M059J (cell line): ENCODE measurements at regions not wholly inside any gene's neighbourhood (a gene's known extent, or its start where the extent isn't known, plus 50 kb on each side); places are given as distances from the start of the nearest gene placed in this dataset.
"Not testable (repeated sequence)": the region's sequence is repeated elsewhere in the genome, so short reads cannot be mapped to it uniquely, and the experiment has no call there.

ENCODE experiments used
- DNase-seq: peaks from one replicate; pipeline ENCODE4 v3.0.0-alpha.2; 2012; ENCODE audit warnings: low read depth

GRCh38 chr5:98200726-98201541 lies 572.5 kb upstream of the RGMB start:
- DNase-seq: peak; percentile 12

- no peak for DNase-seq
Observed at GRCh38 chr5:98204798-98205197, 568.7 kb upstream of the RGMB start.

GRCh38 chr5:98205691-98206461 lies 567.6 kb upstream of the RGMB start:
- DNase-seq: peak; percentile 32

GRCh38 chr5:98206566-98206965 lies 566.9 kb upstream of the RGMB start:
- no peak for DNase-seq

- DNase-seq: no peak
Observed at GRCh38 chr5:98209418-98209817, 564.0 kb upstream of the RGMB start.

- peak; percentile 79 for DNase-seq
Observed at GRCh38 chr5:98214240-98215051, 559.0 kb upstream of the RGMB start.

GRCh38 chr5:98217138-98217537 lies 556.3 kb upstream of the RGMB start:
- no peak for DNase-seq

GRCh38 chr5:98218838-98219237 lies 554.6 kb upstream of the RGMB start:
- DNase-seq: no peak

- DNase-seq: no peak
Observed at GRCh38 chr5:98227489-98227888, 546.0 kb upstream of the RGMB start.

GRCh38 chr5:98231089-98231488 lies 542.4 kb upstream of the RGMB start:
- no peak for DNase-seq

- not testable (repeated sequence) for DNase-seq
Observed at GRCh38 chr5:98237794-98238193, 535.7 kb upstream of the RGMB start.

- no peak for DNase-seq
Observed at GRCh38 chr5:98243972-98244371, 529.5 kb upstream of the RGMB start.

- peak; percentile 70 for DNase-seq
Observed at GRCh38 chr5:98248949-98249348, 524.5 kb upstream of the RGMB start.

- peak; percentile 65 for DNase-seq
Observed at GRCh38 chr5:98258939-98259338, 514.5 kb upstream of the RGMB start.

- DNase-seq: no peak
Observed at GRCh38 chr5:98259595-98259994, 513.9 kb upstream of the RGMB start.

GRCh38 chr5:98263084-98263483 lies 510.4 kb upstream of the RGMB start:
- no peak for DNase-seq

GRCh38 chr5:98268162-98268860 lies 505.2 kb upstream of the RGMB start:
- DNase-seq: no peak

- no peak for DNase-seq
Observed at GRCh38 chr5:98275980-98276379, 497.5 kb upstream of the RGMB start.

GRCh38 chr5:98282521-98282920 lies 490.9 kb upstream of the RGMB start:
- no peak for DNase-seq

- peak; percentile 71 for DNase-seq
Observed at GRCh38 chr5:98292496-98292895, 481.0 kb upstream of the RGMB start.

GRCh38 chr5:98296426-98296825 lies 477.0 kb upstream of the RGMB start:
- DNase-seq: peak; percentile 55

- no peak for DNase-seq
Observed at GRCh38 chr5:98299435-98299834, 474.0 kb upstream of the RGMB start.
